GM10266 (cell line): ENCODE measurements at regions not wholly inside any gene's neighbourhood (a gene's known extent, or its start where the extent isn't known, plus 50 kb on each side); places are given as distances from the start of the nearest gene placed in this dataset.
"Not testable (repeated sequence)": the region's sequence is repeated elsewhere in the genome, so short reads cannot be mapped to it uniquely, and the experiment has no call there.

Experiments
- DNase-seq: peaks from one replicate; pipeline ENCODE4 v3.0.0; 2012; ENCODE audit errors: extremely low spot score
- CTCF ChIP-seq: IDR thresholded peaks from 2 replicates; pipeline ENCODE4 v1.5.1; 2012; ENCODE audit warnings: mild to moderate bottlenecking, low read depth; ENCODE audit not compliant: control insufficient read depth, insufficient read depth; ENCODE audit errors: missing control alignments

DNA sequence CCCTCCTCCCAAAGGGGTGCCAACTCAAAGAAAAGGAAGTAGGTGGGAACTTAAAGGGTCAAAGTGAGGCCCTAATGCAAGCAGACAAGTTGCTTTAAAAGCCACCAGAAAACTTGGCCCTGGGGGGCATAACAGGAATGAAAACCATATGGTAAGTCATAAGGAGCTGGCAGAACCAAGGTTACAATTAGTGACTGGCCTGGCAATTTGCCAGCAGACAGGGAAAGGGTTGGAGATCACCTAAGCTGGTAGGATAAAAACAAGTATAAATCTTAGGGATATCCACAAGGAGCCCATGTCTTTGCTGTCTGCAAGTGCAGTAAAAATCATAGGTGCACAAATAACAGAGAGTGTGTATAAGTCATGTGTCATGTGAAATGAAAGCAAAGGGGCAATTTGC is 256.7 kb upstream of the LRRTM4 start:
- TF ChIP-seq CTCF = no peak

DNA sequence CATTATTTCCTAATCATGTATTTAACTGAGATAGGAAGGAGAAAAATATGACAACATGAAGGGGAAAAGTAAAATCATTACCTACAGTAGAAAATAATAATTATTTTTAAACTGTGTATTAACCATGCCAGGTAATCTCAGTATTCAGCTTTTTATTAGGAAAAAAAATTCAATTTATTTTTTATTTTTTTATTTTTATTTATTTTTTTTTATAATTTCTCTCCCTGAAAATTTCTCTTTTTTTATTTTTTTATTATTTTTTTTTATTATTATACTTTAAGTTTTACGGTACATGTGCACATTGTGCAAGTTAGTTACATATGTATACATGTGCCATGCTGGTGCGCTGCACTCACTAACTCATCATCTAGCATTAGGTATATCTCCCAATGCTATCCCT is 271.3 kb upstream of the LRRTM4 start:
- DNase-seq = not testable (repeated sequence)

More for the DNA sequence above, 256.7 kb upstream of the LRRTM4 start:
- DNase-seq = no peak

- no peak for DNase-seq
- TF ChIP-seq CTCF = no peak
These were observed 274.2 kb upstream of the LRRTM4 start for GRCh38 chr2:77796397-77796796.

DNA sequence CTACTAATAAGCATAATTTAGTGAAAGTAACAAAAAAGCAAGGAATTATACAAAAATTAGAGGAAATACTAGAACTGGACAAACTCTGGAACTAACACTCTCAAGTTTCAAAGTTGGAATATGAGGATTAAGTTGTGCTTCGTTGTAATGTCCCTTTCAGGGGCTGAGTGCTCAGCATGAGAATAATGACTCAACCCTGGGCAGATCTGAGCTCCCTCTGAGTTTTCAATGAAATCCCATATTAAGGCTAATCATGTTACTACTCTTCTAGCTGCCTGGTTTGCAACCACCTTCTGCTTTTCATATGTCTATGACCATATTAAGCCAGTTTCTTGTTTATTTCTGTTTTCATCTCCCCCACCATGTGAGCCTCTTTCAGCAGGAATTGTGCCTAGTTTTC is 274.9 kb upstream of the LRRTM4 start:
- TF ChIP-seq CTCF = no peak
- no peak for DNase-seq

DNA sequence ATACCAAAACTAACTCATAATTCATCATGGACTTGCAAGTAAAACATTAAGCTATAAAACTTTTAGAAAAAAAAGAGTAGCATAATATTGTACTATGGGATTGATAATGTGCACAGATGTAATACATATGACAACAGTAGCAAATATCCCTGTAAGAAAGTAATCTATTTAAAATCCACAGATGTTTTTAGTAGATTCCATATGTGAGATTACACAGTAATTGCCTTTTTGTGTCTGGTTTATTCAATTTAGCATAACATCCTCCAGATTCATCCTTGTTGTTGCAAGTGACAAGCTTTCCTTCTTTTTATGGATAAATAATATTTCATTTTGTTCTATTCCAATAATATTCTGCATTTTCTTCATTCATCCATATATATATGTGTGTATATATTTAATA is 278.2 kb upstream of the LRRTM4 start:
- no peak for TF ChIP-seq CTCF
- DNase-seq = no peak

GRCh38 chr2:77807531-77808215 is 285.5 kb upstream of the LRRTM4 start:
- DNase-seq = no peak
- no peak for TF ChIP-seq CTCF

- DNase-seq = no peak
- TF ChIP-seq CTCF = no peak
These were observed 286.4 kb upstream of the LRRTM4 start for GRCh38 chr2:77808599-77808998.

DNA sequence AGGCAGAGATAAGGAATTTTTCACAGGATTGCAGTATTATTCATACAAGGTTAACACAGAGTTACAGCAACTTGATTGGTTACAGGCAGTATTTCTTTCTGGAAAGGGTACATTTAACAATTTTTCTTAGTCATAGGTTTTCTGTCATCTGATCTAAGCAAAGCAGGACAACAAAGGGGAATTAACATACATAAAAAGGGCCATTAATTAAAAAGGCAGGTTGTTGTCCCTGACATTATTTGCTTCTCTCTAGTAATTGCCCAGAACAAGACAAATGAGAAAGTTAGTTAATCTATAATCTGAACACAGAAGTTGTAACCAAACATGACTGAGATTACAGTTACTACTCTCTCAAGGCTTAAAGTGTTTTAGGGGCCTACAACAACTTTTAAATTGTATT is 291.4 kb upstream of the LRRTM4 start:
- DNase-seq = no peak
- no peak for TF ChIP-seq CTCF
